SH-SY5Y (cell line): ENCODE measurements at regions not wholly inside any gene's neighbourhood (a gene's known extent, or its start where the extent isn't known, plus 50 kb on each side); places are given as distances from the start of the nearest gene placed in this dataset.

Source experiments
- GATA2 ChIP-seq: IDR thresholded peaks from 2 replicates; pipeline ENCODE4 v1.6.1; 2011; ENCODE audit warnings: mild to moderate bottlenecking, low read depth, low read length
- GATA3 ChIP-seq: IDR thresholded peaks from 2 replicates; pipeline ENCODE4 v1.6.1; 2011; ENCODE audit warnings: low read depth, mild to moderate bottlenecking, low read length, moderate library complexity

DNA sequence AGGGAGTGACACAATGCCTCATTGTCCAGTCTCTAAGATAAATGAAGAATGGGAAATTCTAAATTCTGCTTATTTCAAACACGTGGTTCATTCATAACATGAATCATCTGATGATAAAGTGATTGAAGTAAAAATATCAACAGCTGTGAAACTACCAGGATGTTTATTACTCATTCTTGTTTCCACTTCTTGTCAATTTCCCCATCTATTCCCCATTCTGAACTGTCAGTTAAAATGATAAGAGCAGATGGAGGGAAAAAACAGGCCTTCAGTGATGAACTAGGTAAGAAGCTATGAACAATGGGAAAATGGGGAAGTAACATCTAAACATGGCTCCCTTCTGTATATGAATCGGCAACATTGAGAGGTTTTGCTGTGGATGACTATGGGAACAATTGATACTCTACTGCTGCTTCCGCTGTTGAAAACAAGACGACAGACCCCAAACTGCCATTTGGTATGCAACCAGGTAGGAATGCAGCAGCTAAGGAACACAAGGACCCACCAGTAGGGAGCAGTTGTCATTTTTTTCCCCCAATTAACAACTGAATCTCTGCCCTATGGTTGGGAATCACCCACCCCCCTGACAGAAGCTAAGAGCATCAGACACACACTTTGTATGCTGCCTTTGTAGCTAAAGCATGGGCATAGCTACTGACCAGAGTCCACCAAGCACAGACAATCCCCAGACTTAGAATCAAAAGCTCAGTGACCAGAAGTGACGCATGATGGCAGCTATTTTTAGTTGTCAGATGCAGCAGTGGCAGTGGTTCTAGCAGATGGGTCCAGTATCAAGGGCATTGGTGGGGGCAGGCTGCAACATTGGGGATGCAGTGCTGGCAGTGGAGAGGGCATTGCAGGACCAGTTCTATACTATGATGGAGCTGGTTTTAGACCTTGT is 52.9 kb upstream of the ZNF366 start:
- TF ChIP-seq GATA3 (no peak), GATA2 (no peak)
